ENCODE measurements at regions not wholly inside any gene's neighbourhood (a gene's known extent, or its start where the extent isn't known, plus 50 kb on each side); places are given as distances from the start of the nearest gene placed in this dataset.

- no peak for TF ChIP-seq CTCF (IDR thresholded peaks at IDR 0.05)
- no peak for TF ChIP-seq POLR2A (IDR thresholded peaks at IDR 0.05)
Observed at GRCh38 chr4:125594056-125594602, 279.4 kb downstream of the FAT4 start.

All from lower leg skin (tissue), 3 donors.